NCI-H2227 (cell line): ENCODE measurements at regions not wholly inside any gene's neighbourhood (a gene's known extent, or its start where the extent isn't known, plus 50 kb on each side); places are given as distances from the start of the nearest gene placed in this dataset.
"Not testable (repeated sequence)": the region's sequence is repeated elsewhere in the genome, so short reads cannot be mapped to it uniquely, and the experiment has no call there.

Experiments
- DNase-seq: peaks from one replicate; lab custom pipeline; 2025; ENCODE audit not compliant: unreplicated experiment; lab: John Stamatoyannopoulos, UW

DNA sequence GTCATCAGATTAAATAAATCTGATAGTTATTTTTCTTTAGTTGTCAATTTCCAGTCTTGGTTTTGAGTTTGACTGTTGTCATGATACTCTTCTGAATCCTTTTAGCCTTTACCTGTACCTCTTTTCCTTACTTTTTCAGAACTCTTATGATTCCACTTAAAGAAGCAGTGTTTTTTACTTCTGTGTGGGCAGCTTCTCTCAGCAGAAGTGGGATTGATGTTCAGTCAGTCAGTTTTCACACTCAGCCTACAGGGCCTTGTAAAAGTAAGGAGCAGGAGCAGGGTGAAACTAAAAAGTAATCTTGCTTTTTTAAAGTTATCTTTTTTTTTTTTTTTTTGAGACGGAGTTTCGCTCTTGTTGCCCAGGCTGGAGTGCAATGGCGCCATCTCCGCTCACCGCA, 75.1 kb downstream of the HAUS1 start:
- no peak for DNase-seq

- DNase-seq: no peak
Measured at GRCh38 chr18:46182633-46183358, 78.6 kb downstream of the HAUS1 start.

DNA sequence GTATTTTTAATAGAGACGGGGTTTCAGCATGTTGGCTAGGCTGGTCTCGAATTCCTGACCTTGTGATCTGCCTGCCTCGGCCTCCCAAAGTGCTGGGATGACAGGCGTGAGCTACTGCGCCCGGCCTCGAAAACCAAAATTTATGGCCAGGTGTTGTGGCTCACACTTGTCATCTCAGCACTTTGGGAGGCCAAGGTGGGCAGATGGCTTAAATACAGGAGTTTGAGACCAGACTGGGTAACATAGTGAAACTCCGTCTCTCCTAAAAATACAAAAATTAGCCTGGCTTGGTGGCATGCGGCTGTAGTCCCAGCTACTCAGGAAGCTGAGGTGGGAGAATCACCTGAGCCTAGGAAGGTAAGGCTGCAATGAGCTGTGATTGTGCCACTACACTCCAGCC, 80.1 kb downstream of the HAUS1 start:
- not testable (repeated sequence) for DNase-seq

- DNase-seq: no peak
Measured at GRCh38 chr18:46184727-46185126, 80.5 kb downstream of the HAUS1 start.

- no peak for DNase-seq
Measured at GRCh38 chr18:46190667-46191066, 86.5 kb downstream of the HAUS1 start.

GRCh38 chr18:46196627-46197243, 92.5 kb downstream of the HAUS1 start:
- no peak for DNase-seq

DNA sequence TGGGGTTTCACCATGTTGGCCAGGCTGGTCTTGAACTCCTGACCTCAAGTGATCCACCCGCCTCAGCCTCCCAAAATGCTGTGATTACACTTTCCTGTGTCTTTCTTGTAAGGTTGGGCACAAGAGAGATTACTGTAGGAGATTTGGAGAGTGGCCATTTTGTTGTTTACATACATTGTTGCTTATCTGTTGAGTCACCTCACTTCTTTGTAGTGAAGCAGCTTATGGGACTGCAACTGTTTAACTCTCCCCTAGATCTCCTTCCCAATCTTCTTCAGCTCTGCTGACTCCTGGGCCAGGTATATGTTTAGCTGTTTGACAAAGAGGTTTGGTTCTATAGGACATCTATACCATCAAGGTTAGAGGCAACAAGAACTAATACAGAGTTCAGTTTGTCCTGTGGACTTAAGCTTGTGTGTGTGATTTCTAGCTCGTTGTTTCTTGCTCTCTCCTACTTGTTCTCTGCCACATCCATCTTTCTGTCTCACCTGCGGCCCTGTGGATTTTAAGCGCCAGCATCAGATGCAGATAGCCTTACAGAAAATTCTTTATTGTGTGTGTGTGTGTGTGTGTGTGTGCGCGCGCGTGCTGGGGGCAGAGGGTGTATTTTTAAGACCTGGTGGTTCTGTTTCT, 95.4 kb downstream of the HAUS1 start:
- no peak for DNase-seq

- not testable (repeated sequence) for DNase-seq
Measured at GRCh38 chr18:46200178-46201055, 96.2 kb downstream of the HAUS1 start.

- no peak for DNase-seq
Measured at GRCh38 chr18:46204143-46204542, 100.0 kb downstream of the HAUS1 start.

GRCh38 chr18:46207985-46208384, 103.8 kb downstream of the HAUS1 start:
- no peak for DNase-seq

DNA sequence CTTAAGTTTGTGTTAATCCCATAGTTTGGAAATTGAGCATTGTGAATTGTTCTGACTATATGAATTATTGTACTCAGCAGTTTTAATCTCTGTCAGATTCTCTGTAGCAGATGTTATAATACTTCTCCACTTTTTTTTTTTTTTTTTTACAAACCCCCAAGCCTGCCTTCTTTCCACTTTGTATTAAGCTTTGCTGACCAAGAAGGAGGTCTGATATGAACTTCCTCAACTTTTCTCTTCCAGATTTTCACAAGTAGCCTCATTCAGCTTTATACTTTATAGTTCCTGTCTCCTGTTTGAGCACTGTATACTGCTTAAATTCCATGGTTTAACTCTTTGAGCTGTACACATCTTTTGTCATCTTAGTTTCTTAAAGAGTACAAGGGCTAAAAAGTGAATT, 105.0 kb downstream of the HAUS1 start:
- no peak for DNase-seq

GRCh38 chr18:46211816-46212215, 107.6 kb downstream of the HAUS1 start:
- no peak for DNase-seq

DNA sequence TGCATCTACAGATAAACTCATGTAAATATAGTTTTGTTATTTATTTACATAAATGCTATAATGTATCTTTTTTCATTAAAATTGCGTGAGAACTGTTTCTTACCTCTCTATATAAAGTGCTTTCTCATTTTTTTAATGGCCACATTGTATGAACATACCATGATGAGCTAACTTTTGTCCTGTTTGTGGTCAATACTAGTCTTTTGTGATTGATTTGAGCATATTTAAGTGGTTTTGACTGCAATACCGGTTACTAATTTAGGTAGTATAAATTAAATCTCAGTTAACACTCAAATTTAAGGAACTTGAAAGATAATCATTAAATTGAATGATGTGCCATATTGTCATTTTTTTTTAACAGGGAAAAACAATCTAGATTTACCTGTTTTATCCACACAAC, 108.2 kb downstream of the HAUS1 start:
- no peak for DNase-seq

- no peak for DNase-seq
Measured at GRCh38 chr18:46213295-46213694, 109.1 kb downstream of the HAUS1 start.

- no peak for DNase-seq
Measured at GRCh38 chr18:46214435-46214834, 110.2 kb downstream of the HAUS1 start.

DNA sequence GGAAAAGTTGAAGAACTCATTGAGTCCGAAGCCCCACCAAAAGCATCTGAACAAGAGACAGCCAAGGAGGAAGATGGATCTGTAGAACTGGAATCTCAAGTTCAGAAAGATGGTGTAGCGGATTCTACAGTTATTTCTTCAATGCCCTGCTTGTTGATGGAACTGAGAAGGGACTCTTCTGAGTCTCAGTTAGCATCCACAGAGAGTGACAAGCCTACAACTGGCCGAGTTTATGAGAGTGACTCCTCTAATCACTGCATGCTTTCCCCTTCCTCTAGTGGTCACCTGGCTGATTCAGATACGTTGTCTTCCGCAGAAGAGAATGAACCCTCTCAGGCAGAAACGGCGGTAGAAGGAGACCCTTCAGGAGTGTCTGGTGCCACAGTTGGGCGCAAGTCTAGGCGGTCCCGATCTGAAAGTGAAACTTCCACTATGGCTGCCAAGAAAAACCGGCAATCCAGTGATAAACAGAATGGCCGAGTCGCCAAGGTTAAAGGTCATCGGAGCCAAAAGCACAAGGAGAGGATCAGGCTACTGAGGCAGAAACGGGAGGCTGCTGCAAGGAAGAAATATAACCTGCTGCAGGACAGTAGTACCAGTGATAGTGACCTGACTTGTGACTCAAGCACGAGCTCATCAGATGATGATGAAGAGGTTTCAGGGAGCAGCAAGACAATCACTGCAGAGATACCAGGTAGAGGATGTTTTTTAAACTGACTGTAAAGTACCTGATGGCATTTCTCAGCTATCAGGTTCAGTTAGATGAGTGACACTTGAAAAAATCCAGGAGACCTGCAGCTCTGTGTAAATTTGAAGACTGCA, 111.9 kb downstream of the HAUS1 start:
- no peak for DNase-seq

- DNase-seq: no peak
Measured at GRCh38 chr18:46220116-46220515, 115.9 kb downstream of the HAUS1 start.

GRCh38 chr18:46222093-46222492, 117.9 kb downstream of the HAUS1 start:
- no peak for DNase-seq

GRCh38 chr18:46222710-46223360, 118.7 kb downstream of the HAUS1 start:
- DNase-seq: no peak

- DNase-seq: no peak
Measured at GRCh38 chr18:46224181-46224775, 120.1 kb downstream of the HAUS1 start.
